ENCODE measurements at regions not wholly inside any gene's neighbourhood (a gene's known extent, or its start where the extent isn't known, plus 50 kb on each side); places are given as distances from the start of the nearest gene placed in this dataset.
"Not testable (repeated sequence)": the region's sequence is repeated elsewhere in the genome, so short reads cannot be mapped to it uniquely, and the experiment has no call there.

DNA sequence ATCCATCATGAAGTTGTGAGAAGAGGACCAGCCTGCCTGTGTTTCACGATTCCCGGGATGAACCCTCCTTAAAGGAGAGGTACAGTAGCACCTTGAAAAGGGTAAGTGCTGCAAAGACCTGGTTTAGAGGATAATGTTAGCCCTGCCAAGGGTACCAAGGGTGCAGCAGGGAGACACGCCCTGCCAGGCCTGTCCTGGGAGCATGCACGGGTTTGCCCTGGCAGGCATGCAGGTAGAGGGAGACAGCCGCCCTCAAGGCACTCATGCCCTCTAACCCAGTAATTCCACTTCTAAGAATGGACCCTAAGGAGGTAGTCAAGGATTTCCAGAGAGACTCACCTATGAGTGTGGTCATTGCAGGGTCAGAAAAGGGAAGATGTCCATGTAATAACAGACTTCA lies 65.0 kb downstream of the DIO3 start:
- H3K36me3 ChIP-seq (ENCODE audit: control insufficient read depth in 1 of 2, insufficient read depth in 2 of 2, low read length in 2 of 2): no peaks in the 10 kb centered on the region
- H3K27me3 ChIP-seq (ENCODE audit: control insufficient read depth in 1 of 2, insufficient read depth in 2 of 2, low read length in 2 of 2): no peaks in the 10 kb centered on the region
- peaks cover 16 to 17% of the 10 kb centered on the region in 2 donors for H3K4me1 ChIP-seq (ENCODE audit: control insufficient read depth in 1 of 2, insufficient read depth in 2 of 2, low read length in 2 of 2)
- H3K9ac ChIP-seq (ENCODE audit: low read depth in 1 of 2, low read length in 2 of 2): no peak overlapping the region
- no peak overlapping the region for H3K4me3 ChIP-seq (ENCODE audit: low read depth in 1 of 2, low read length in 2 of 2)
- no peaks in the 10 kb centered on the region for H3K9me3 ChIP-seq (ENCODE audit: control insufficient read depth in 1 of 2, low read length in 2 of 2)
- H3K27ac ChIP-seq (ENCODE audit: low read depth, low read length): no peak overlapping the region

DNA sequence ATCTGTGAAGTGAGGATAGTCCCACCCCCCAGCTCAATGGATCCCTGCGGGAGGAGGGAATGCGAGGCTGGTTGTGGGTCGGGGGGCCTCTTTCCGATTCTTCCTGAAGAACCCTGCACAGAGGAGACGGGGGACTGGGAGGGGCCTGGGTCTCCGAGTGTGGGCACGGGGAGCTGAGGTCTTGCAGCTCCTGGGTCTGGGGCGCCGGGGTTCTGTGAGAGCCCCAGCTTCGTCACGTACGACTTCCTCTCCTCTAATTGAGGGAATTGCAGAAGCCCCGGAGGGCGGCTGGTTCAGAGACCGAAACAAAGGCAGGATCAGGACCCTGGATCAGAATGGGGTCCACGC lies 66.6 kb downstream of the DIO3 start:
- Histone ChIP-seq H3K4me1 (ENCODE audit: control insufficient read depth in 1 of 2, insufficient read depth in 2 of 2, low read length in 2 of 2) (peaks cover 16 to 17% of the 10 kb centered on the region in 2 donors), H3K27me3 (ENCODE audit: control insufficient read depth in 1 of 2, insufficient read depth in 2 of 2, low read length in 2 of 2) (no peaks in the 10 kb centered on the region), H3K36me3 (ENCODE audit: control insufficient read depth in 1 of 2, insufficient read depth in 2 of 2, low read length in 2 of 2) (no peaks in the 10 kb centered on the region), H3K4me3 (ENCODE audit: low read depth in 1 of 2, low read length in 2 of 2) (no peak overlapping the region), H3K27ac (ENCODE audit: low read depth, low read length) (no peak overlapping the region), H3K9me3 (ENCODE audit: control insufficient read depth in 1 of 2, low read length in 2 of 2) (no peaks in the 10 kb centered on the region), H3K9ac (ENCODE audit: low read depth in 1 of 2, low read length in 2 of 2) (no peak overlapping the region)

DNA sequence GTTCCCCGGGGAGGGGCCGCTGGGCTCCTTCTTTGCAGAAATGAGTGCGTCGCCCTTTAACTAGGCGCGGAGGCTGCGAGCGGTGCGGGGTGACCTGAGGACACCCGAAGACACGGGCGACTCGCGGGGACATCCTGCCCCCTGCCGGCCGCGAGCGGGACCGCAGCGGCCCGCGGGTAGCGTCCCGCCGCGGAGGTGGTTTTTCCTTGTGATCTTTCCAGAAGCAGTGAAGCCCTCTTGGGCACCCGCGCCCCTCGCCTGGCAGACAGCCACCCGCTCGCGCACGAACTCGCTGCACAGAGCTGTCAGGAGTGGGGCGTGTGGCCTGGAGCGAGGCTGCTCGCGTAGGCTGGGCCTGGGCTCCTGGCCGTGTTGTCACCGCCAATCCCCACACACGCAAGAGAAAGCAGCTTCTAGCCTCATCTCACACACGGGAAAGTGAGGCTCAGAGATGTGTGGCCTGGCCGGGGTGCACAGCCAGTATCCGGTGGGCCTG lies 67.2 kb downstream of the DIO3 start:
- Histone ChIP-seq H3K36me3 (ENCODE audit: control insufficient read depth in 1 of 2, insufficient read depth in 2 of 2, low read length in 2 of 2) (no peaks in the 10 kb centered on the region), H3K4me3 (ENCODE audit: low read depth in 1 of 2, low read length in 2 of 2) (peak overlapping the region in 1 of 2 donors; percentile 5), H3K27ac (ENCODE audit: low read depth, low read length) (no peak overlapping the region), H3K9ac (ENCODE audit: low read depth in 1 of 2, low read length in 2 of 2) (peak overlapping the region in 1 of 2 donors; percentile 47), H3K9me3 (ENCODE audit: control insufficient read depth in 1 of 2, low read length in 2 of 2) (no peaks in the 10 kb centered on the region), H3K4me1 (ENCODE audit: control insufficient read depth in 1 of 2, insufficient read depth in 2 of 2, low read length in 2 of 2) (peaks cover 16 to 17% of the 10 kb centered on the region in 2 donors), H3K27me3 (ENCODE audit: control insufficient read depth in 1 of 2, insufficient read depth in 2 of 2, low read length in 2 of 2) (no peaks in the 10 kb centered on the region)

DNA sequence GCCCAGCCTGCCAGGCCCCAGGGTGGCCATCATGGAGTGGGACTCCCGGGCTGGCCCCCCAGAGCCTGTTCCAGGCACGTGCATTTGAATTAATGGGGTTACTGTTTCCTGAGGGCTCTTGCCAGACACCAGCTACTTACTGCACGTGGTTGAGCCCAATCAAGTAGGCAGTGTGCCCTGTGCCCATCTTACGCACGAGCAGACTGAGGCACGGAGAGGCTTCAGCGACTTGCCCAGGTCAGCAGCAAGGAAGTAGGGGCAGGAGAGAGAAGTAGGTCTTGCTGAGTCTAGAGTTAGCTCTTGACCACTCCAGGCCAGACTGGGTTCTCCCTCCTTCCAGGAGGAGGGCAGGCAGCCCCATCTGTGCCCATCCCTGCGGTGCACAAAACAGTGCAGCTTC lies 67.7 kb downstream of the DIO3 start:
- Histone ChIP-seq H3K27me3 (ENCODE audit: control insufficient read depth in 1 of 2, insufficient read depth in 2 of 2, low read length in 2 of 2) (no peaks in the 10 kb centered on the region), H3K27ac (ENCODE audit: low read depth, low read length) (no peak overlapping the region), H3K4me3 (ENCODE audit: low read depth in 1 of 2, low read length in 2 of 2) (peak overlapping the region in 1 of 2 donors; percentile 5), H3K9me3 (ENCODE audit: control insufficient read depth in 1 of 2, low read length in 2 of 2) (no peaks in the 10 kb centered on the region), H3K9ac (ENCODE audit: low read depth in 1 of 2, low read length in 2 of 2) (peak overlapping the region in 1 of 2 donors; percentile 47), H3K36me3 (ENCODE audit: control insufficient read depth in 1 of 2, insufficient read depth in 2 of 2, low read length in 2 of 2) (no peaks in the 10 kb centered on the region), H3K4me1 (ENCODE audit: control insufficient read depth in 1 of 2, insufficient read depth in 2 of 2, low read length in 2 of 2) (peaks cover 16 to 17% of the 10 kb centered on the region in 2 donors)

DNA sequence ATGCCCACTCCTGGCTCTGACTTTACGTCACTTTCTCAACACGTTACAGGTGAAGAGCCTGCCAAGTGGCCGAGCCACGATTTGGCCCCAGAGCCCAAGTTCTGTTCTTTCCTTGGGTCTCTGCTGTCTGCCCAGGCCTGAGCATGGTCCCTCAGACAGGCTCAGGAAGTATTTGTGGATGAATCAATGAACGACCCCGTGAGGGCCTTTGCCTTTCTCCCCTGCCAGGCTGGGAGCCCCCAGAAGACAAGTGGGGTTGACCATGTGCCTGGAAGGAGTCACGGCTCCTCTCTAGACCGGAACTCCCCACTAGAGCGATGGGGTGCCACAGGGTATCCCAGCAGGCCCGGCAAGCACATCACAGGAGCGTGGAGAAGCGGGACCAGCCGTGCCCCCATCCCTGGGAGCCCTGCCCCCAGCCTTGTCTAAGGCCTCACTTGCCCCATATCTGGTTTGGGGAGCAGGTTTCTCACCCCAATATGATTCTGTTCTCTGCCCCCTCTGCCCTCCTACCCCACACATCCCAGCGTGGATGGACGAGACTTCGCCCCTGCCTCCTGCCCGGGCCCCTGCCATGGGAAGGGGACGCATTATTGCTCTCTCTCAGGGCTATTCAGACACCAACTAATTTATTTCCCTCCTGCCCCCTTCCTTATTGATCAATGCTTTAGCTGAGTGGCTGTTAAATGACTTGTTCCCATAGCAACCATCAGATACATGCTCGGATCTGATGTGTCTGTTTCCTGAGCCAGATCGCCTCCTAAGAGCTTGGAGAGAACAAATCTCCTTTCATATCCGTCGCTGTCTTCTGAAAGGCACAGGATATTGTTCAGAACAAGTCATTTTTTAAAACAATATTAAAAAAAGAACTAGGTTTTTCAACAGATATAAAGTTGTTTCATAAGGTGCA lies 69.0 kb downstream of the DIO3 start:
- H3K9me3 ChIP-seq (ENCODE audit: control insufficient read depth in 1 of 2, low read length in 2 of 2): no peaks in the 10 kb centered on the region
- no peaks in the 10 kb centered on the region for H3K27me3 ChIP-seq (ENCODE audit: control insufficient read depth in 1 of 2, insufficient read depth in 2 of 2, low read length in 2 of 2)
- H3K36me3 ChIP-seq (ENCODE audit: control insufficient read depth in 1 of 2, insufficient read depth in 2 of 2, low read length in 2 of 2): no peaks in the 10 kb centered on the region
- no peak overlapping the region for H3K27ac ChIP-seq (ENCODE audit: low read depth, low read length)
- no peak overlapping the region for H3K4me3 ChIP-seq (ENCODE audit: low read depth in 1 of 2, low read length in 2 of 2)
- no peak overlapping the region for H3K9ac ChIP-seq (ENCODE audit: low read depth in 1 of 2, low read length in 2 of 2)
- H3K4me1 ChIP-seq (ENCODE audit: control insufficient read depth in 1 of 2, insufficient read depth in 2 of 2, low read length in 2 of 2): peaks cover 16 to 17% of the 10 kb centered on the region in 2 donors

DNA sequence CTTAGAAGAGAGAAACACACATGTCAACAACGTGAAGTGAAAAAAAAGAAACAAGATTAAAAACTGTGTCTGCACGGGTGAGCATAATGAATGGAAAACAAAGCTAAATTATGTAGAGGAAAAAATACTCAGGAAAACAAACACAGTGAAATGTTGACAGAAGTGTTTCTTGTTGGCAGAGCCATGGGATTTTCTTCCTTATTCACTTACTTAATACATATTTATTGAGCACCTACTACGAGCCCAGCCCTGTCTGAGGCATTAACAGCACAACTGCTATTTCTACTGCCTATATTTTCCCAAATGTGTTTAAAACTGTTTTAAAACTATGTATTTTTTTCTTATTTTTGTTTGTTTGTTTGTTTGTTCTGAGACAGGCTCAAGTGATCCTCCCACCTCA lies 69.9 kb downstream of the DIO3 start:
- no peaks in the 10 kb centered on the region for H3K36me3 ChIP-seq (ENCODE audit: control insufficient read depth in 1 of 2, insufficient read depth in 2 of 2, low read length in 2 of 2)
- no peak overlapping the region for H3K4me3 ChIP-seq (ENCODE audit: low read depth in 1 of 2, low read length in 2 of 2)
- H3K27me3 ChIP-seq (ENCODE audit: control insufficient read depth in 1 of 2, insufficient read depth in 2 of 2, low read length in 2 of 2): no peaks in the 10 kb centered on the region
- H3K4me1 ChIP-seq (ENCODE audit: control insufficient read depth in 1 of 2, insufficient read depth in 2 of 2, low read length in 2 of 2): peaks cover 16 to 17% of the 10 kb centered on the region in 2 donors
- H3K9ac ChIP-seq (ENCODE audit: low read depth in 1 of 2, low read length in 2 of 2): no peak overlapping the region
- H3K9me3 ChIP-seq (ENCODE audit: control insufficient read depth in 1 of 2, low read length in 2 of 2): no peaks in the 10 kb centered on the region
- H3K27ac ChIP-seq (ENCODE audit: low read depth, low read length): no peak overlapping the region

DNA sequence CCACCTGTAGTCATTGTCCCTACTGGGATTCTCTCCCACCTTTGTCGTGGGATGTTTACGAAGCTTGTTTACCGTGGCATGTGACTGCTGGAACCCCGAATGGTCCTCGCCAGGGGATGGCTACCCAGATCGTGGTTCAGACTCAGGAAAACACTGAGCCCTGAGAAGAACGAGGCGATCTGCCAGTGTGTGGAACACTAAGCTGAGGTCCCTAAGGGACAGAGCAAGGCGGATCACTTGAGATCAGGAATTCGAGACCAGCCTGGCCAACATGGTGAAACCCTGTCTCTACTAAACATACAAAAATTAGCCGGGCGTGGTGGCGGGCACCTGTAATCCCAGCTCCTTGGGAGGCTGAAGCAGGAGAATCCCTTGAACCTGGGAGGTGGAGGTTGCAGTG lies 70.7 kb downstream of the DIO3 start:
- not testable (repeated sequence) for H3K27me3 ChIP-seq (ENCODE audit: control insufficient read depth in 1 of 2, insufficient read depth in 2 of 2, low read length in 2 of 2); H3K9ac ChIP-seq (ENCODE audit: low read depth in 1 of 2, low read length in 2 of 2); H3K4me3 ChIP-seq (ENCODE audit: low read depth in 1 of 2, low read length in 2 of 2); H3K36me3 ChIP-seq (ENCODE audit: control insufficient read depth in 1 of 2, insufficient read depth in 2 of 2, low read length in 2 of 2); H3K9me3 ChIP-seq (ENCODE audit: control insufficient read depth in 1 of 2, low read length in 2 of 2); H3K27ac ChIP-seq (ENCODE audit: low read depth, low read length)
- peaks cover 16 to 17% of the 10 kb centered on the region in 2 donors for H3K4me1 ChIP-seq (ENCODE audit: control insufficient read depth in 1 of 2, insufficient read depth in 2 of 2, low read length in 2 of 2)

DNA sequence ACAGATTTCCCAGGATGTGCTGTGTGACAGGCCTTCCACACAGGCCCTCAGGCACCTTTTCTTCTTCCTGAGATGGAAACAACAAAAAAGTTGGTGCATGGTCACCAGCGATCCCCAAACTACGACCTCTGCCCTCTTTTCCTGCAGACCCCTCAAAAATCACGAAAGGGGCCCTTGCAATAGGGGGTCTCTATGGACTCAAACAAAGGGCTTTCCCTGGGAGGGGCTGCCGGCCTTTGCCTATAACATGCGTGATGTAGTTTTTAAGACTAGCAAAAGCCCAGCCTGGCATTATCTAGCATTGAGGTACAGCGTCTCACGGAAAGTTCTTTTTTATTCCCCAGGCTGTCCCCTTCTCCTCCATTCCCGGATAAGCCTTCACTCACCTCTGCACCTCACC lies 71.2 kb downstream of the DIO3 start:
- Histone ChIP-seq H3K9ac (ENCODE audit: low read depth in 1 of 2, low read length in 2 of 2) (no peak overlapping the region), H3K27me3 (ENCODE audit: control insufficient read depth in 1 of 2, insufficient read depth in 2 of 2, low read length in 2 of 2) (no peaks in the 10 kb centered on the region), H3K9me3 (ENCODE audit: control insufficient read depth in 1 of 2, low read length in 2 of 2) (no peaks in the 10 kb centered on the region), H3K36me3 (ENCODE audit: control insufficient read depth in 1 of 2, insufficient read depth in 2 of 2, low read length in 2 of 2) (no peaks in the 10 kb centered on the region), H3K4me3 (ENCODE audit: low read depth in 1 of 2, low read length in 2 of 2) (no peak overlapping the region), H3K4me1 (ENCODE audit: control insufficient read depth in 1 of 2, insufficient read depth in 2 of 2, low read length in 2 of 2) (peaks cover 16 to 17% of the 10 kb centered on the region in 2 donors), H3K27ac (ENCODE audit: low read depth, low read length) (no peak overlapping the region)

DNA sequence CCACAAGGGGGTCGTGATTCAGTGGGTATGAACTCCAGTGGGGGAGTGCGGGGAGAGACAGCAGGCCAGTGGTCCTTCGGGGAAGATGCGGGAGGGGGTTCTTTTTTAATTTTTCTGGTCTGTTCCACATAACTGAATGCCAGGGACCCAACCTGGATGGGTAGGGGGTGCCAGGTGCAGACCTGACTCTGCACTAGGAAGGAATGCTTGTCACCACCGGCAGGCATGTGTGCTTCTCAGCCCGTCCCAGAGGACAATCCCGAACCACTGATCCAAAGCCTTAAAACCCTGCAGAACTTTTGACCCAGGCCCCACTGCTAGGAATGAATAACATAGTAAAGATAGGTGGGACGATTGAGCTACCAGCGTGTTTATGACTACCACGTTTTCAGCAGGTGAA lies 72.0 kb downstream of the DIO3 start:
- no peaks in the 10 kb centered on the region for H3K36me3 ChIP-seq (ENCODE audit: control insufficient read depth in 1 of 2, insufficient read depth in 2 of 2, low read length in 2 of 2)
- H3K4me1 ChIP-seq (ENCODE audit: control insufficient read depth in 1 of 2, insufficient read depth in 2 of 2, low read length in 2 of 2): peaks cover 16 to 17% of the 10 kb centered on the region in 2 donors
- no peaks in the 10 kb centered on the region for H3K9me3 ChIP-seq (ENCODE audit: control insufficient read depth in 1 of 2, low read length in 2 of 2)
- no peak overlapping the region for H3K9ac ChIP-seq (ENCODE audit: low read depth in 1 of 2, low read length in 2 of 2)
- H3K4me3 ChIP-seq (ENCODE audit: low read depth in 1 of 2, low read length in 2 of 2): no peak overlapping the region
- H3K27ac ChIP-seq (ENCODE audit: low read depth, low read length): no peak overlapping the region
- H3K27me3 ChIP-seq (ENCODE audit: control insufficient read depth in 1 of 2, insufficient read depth in 2 of 2, low read length in 2 of 2): no peaks in the 10 kb centered on the region

DNA sequence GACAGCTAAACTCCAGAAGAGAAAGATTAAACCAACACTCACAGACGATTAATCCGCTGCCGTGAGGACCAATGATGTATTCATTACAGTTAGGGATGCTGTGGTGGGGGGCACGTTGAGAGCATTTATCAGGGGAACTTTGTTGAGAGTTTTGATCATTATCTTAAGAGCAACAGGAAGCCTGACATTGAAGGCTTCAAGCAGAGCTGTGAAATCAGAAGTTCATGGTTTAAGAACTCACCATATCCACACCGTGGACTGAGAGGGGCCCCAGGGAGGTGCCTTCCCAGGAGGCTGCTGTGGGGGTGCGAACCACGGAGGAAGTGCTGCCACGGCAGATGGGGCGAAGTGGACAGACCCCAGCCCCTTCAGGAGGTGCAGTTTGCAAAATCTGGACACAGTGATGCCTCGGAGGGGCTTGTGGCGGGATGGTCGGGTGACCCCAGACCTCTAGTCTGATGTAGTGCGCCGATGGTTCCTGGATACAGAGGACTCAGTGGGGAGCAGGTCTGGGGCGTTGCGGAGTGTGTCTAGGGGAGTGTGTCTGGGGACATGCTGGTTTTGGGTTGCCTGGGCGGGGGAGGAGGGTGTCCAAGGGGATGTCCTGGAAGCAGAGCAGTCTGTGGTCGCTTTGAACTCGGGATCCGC lies 73.0 kb downstream of the DIO3 start:
- Histone ChIP-seq H3K4me1 (ENCODE audit: control insufficient read depth in 1 of 2, insufficient read depth in 2 of 2, low read length in 2 of 2) (peaks cover 7 to 8% of the 10 kb centered on the region in 2 donors), H3K9me3 (ENCODE audit: control insufficient read depth in 1 of 2, low read length in 2 of 2) (no peaks in the 10 kb centered on the region), H3K36me3 (ENCODE audit: control insufficient read depth in 1 of 2, insufficient read depth in 2 of 2, low read length in 2 of 2) (no peaks in the 10 kb centered on the region), H3K9ac (ENCODE audit: low read depth in 1 of 2, low read length in 2 of 2) (no peak overlapping the region), H3K27ac (ENCODE audit: low read depth, low read length) (no peak overlapping the region), H3K27me3 (ENCODE audit: control insufficient read depth in 1 of 2, insufficient read depth in 2 of 2, low read length in 2 of 2) (peaks cover 0 to 6% of the 10 kb centered on the region in 2 donors), H3K4me3 (ENCODE audit: low read depth in 1 of 2, low read length in 2 of 2) (no peak overlapping the region)

All from duodenal mucosa (tissue), 2 donors.